ENCODE measurements at regions not wholly inside any gene's neighbourhood (a gene's known extent, or its start where the extent isn't known, plus 50 kb on each side); places are given as distances from the start of the nearest gene placed in this dataset.

GRCh38 chr3:27960133-27960532 is 238.0 kb upstream of the EOMES start:
- no peak for TF ChIP-seq CTCF (conservative IDR thresholded peaks at IDR 0.05)
- no peak for TF ChIP-seq ZFX (IDR thresholded peaks at IDR 0.05)

All from C4-2B (cell line).